A204.1 (cell line): ENCODE measurements at regions not wholly inside any gene's neighbourhood (a gene's known extent, or its start where the extent isn't known, plus 50 kb on each side); places are given as distances from the start of the nearest gene placed in this dataset.

Experiments
- FAIRE-seq: peaks from 2 replicates; lab custom pipeline; 2012; peaks lifted over from hg19 to GRCh38; lab: Jason Lieb, UNC

GRCh38 chr2:11101430-11101829 is 53.8 kb upstream of the SLC66A3 start:
- no peak for FAIRE-seq

GRCh38 chr2:11102466-11102865 is 52.8 kb upstream of the SLC66A3 start:
- FAIRE-seq = no peak

GRCh38 chr2:11102956-11103860 is 52.1 kb upstream of the SLC66A3 start:
- no peak for FAIRE-seq

GRCh38 chr2:11103984-11104793 is 51.1 kb upstream of the SLC66A3 start:
- FAIRE-seq = no peak

GRCh38 chr2:11104794-11105660 is 50.2 kb upstream of the SLC66A3 start:
- no peak for FAIRE-seq
